ENCODE measurements at regions not wholly inside any gene's neighbourhood (a gene's known extent, or its start where the extent isn't known, plus 50 kb on each side); places are given as distances from the start of the nearest gene placed in this dataset.

DNA sequence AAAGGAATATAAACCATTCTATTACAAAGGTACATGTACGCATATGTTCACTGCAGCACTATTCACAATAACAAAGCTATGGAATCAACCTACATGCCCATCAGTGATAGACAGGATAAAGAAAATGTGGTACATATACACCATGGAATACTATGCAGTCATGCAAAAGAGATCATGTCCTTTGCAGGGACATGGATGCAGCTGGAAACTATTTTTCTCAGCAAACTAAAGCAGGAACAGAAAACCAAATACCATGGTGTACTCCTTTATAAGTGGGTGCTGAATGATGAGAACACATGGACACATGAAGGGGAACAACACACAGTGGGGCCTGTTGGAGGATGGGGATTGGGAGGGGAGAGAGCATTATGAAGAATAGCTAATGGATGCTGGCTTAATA lies 104.6 kb upstream of the CENPW start:
- no peak overlapping the region for H3K27ac ChIP-seq (ENCODE audit: extremely low read depth, low read depth, low read length)
- H3K36me3 ChIP-seq (ENCODE audit: control insufficient read depth, insufficient read depth, low read length): no peaks in the 10 kb centered on the region
- intact Hi-C loops (cut with micrococcal nuclease): no loop called here
- POLR2A ChIA-PET: no interaction called here
- in situ Hi-C loops (cut with MboI): no loop called here
- CTCF ChIA-PET (ENCODE audit: low intra/inter-chr PET ratio): no interaction called here
- 86% methylated on average over 1 of the region's 1 CpG for WGBS (ENCODE audit: insufficient coverage, low coverage, missing lambda C conversion rate)
- FAIRE-seq: no peak
- no peak overlapping the region for H3K4me3 ChIP-seq
- H3K9me1 ChIP-seq (ENCODE audit: control insufficient read depth, insufficient read depth, low read length): no peaks in the 10 kb centered on the region
- peak; percentile 43 for TF ChIP-seq ZNF146 (CRISPR knock-in tag; IDR thresholded peaks at IDR 0.05; ENCODE audit: unreplicated experiment)
- TF ChIP-seq, protein P1, sequence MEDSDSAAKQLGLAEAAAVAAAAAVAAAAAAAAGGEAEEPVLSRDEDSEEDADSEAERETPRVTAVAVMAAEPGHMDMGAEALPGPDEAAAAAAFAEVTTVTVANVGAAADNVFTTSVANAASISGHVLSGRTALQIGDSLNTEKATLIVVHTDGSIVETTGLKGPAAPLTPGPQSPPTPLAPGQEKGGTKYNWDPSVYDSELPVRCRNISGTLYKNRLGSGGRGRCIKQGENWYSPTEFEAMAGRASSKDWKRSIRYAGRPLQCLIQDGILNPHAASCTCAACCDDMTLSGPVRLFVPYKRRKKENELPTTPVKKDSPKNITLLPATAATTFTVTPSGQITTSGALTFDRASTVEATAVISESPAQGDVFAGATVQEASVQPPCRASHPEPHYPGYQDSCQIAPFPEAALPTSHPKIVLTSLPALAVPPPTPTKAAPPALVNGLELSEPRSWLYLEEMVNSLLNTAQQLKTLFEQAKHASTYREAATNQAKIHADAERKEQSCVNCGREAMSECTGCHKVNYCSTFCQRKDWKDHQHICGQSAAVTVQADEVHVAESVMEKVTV (CRISPR knock-in tag; IDR thresholded peaks at IDR 0.05): no peak
- no peaks in the 10 kb centered on the region for H4K20me1 ChIP-seq (replicated peaks; ENCODE audit: control insufficient read depth, insufficient read depth, low read length)
- H3K79me2 ChIP-seq (ENCODE audit: control insufficient read depth, insufficient read depth, low read length): no peaks in the 10 kb centered on the region
- no TSS peak for BruUV-seq (replicated peaks)
- no peak overlapping the region for H2AFZ ChIP-seq (ENCODE audit: low read depth, low read length)
- no peak overlapping the region for H3K4me2 ChIP-seq (ENCODE audit: insufficient read depth, low read length)
- H3K9me3 ChIP-seq (replicated peaks; ENCODE audit: control insufficient read depth, insufficient read depth, low read depth, low read length): no peaks in the 10 kb centered on the region
- no peaks in the 10 kb centered on the region; a peak in 1 of 5 replicates for H3K4me1 ChIP-seq (replicated peaks in 1 of 2; ENCODE audit: control insufficient read depth in 2 of 2, insufficient read depth in 2 of 2, low read length in 2 of 2)
- H3K27me3 ChIP-seq (ENCODE audit: control insufficient read depth in 2 of 2, insufficient read depth in 2 of 2, low read length in 2 of 2): no peaks in the 10 kb centered on the region
- no peak for DNase-seq (ENCODE audit: extremely low read depth in 1 of 4, low spot score in 3 of 4)
- ATAC-seq: no peak
- no peak overlapping the region for H3K9ac ChIP-seq (ENCODE audit: insufficient read depth in 1 of 2, low read depth in 2 of 2, low read length in 2 of 2)

DNA sequence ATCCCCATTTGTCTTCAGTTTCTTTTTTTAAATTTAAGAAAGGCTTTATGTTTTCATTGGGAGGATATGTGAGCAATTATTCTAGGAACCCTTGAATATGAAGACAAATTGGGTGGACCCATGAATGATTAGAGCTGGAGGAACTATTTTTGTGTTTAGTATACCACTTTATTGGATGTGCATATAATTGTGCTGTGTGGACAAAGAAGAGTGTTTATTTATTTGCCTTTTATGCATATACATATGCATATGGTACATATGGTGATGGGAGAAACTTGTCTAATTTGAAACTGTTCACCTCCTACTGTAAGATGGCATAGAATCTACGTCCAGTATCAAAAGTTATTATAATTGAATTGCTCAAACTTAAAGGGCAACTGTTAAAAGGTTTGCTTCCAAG lies 94.8 kb upstream of the CENPW start:
- Histone ChIP-seq H3K9ac (ENCODE audit: insufficient read depth in 1 of 2, low read depth in 2 of 2, low read length in 2 of 2) (no peak overlapping the region), H3K36me3 (ENCODE audit: control insufficient read depth, insufficient read depth, low read length) (no peaks in the 10 kb centered on the region), H3K27ac (ENCODE audit: extremely low read depth, low read depth, low read length) (no peak overlapping the region), H3K27me3 (ENCODE audit: control insufficient read depth in 2 of 2, insufficient read depth in 2 of 2, low read length in 2 of 2) (no peaks in the 10 kb centered on the region), H3K4me2 (ENCODE audit: insufficient read depth, low read length) (no peak overlapping the region), H3K4me1 (replicated peaks in 1 of 2; ENCODE audit: control insufficient read depth in 2 of 2, insufficient read depth in 2 of 2, low read length in 2 of 2) (no peaks in the 10 kb centered on the region; a peak in 1 of 5 replicates), H3K9me1 (ENCODE audit: control insufficient read depth, insufficient read depth, low read length) (no peaks in the 10 kb centered on the region), H4K20me1 (replicated peaks; ENCODE audit: control insufficient read depth, insufficient read depth, low read length) (no peaks in the 10 kb centered on the region), H3K4me3 (no peak overlapping the region), H2AFZ (ENCODE audit: low read depth, low read length) (no peak overlapping the region), H3K9me3 (replicated peaks; ENCODE audit: control insufficient read depth, insufficient read depth, low read depth, low read length) (no peaks in the 10 kb centered on the region), H3K79me2 (ENCODE audit: control insufficient read depth, insufficient read depth, low read length) (no peaks in the 10 kb centered on the region)
- 6% methylated on average over 1 of the region's 1 CpG for WGBS (ENCODE audit: insufficient coverage, low coverage, missing lambda C conversion rate)
- FAIRE-seq (no peak), ATAC-seq (no peak), DNase-seq (ENCODE audit: extremely low read depth in 1 of 4, low spot score in 3 of 4) (no peak)
- ChIA-PET POLR2A (no interaction called here), CTCF (ENCODE audit: low intra/inter-chr PET ratio) (no interaction called here)
- in situ Hi-C loops (cut with MboI) (no loop called here), intact Hi-C loops (cut with micrococcal nuclease) (no loop called here)
- BruUV-seq (replicated peaks): no TSS peak
- TF ChIP-seq HNRNPLL (IDR thresholded peaks at IDR 0.05; ENCODE audit: low read depth, low read length, poor library complexity, severe bottlenecking) (no peak), ATF1 (CRISPR knock-in tag; IDR thresholded peaks at IDR 0.05) (no peak), ATF1 (tag; IDR thresholded peaks at IDR 0.05) (no peak), NR1H2 (CRISPR knock-in tag; IDR thresholded peaks at IDR 0.05) (no peak), PTBP1 (IDR thresholded peaks at IDR 0.05; ENCODE audit: low read depth, low read length) (no peak), FOXJ2 (tag; IDR thresholded peaks at IDR 0.05) (no peak)
- TF ChIP-seq, protein P2, sequence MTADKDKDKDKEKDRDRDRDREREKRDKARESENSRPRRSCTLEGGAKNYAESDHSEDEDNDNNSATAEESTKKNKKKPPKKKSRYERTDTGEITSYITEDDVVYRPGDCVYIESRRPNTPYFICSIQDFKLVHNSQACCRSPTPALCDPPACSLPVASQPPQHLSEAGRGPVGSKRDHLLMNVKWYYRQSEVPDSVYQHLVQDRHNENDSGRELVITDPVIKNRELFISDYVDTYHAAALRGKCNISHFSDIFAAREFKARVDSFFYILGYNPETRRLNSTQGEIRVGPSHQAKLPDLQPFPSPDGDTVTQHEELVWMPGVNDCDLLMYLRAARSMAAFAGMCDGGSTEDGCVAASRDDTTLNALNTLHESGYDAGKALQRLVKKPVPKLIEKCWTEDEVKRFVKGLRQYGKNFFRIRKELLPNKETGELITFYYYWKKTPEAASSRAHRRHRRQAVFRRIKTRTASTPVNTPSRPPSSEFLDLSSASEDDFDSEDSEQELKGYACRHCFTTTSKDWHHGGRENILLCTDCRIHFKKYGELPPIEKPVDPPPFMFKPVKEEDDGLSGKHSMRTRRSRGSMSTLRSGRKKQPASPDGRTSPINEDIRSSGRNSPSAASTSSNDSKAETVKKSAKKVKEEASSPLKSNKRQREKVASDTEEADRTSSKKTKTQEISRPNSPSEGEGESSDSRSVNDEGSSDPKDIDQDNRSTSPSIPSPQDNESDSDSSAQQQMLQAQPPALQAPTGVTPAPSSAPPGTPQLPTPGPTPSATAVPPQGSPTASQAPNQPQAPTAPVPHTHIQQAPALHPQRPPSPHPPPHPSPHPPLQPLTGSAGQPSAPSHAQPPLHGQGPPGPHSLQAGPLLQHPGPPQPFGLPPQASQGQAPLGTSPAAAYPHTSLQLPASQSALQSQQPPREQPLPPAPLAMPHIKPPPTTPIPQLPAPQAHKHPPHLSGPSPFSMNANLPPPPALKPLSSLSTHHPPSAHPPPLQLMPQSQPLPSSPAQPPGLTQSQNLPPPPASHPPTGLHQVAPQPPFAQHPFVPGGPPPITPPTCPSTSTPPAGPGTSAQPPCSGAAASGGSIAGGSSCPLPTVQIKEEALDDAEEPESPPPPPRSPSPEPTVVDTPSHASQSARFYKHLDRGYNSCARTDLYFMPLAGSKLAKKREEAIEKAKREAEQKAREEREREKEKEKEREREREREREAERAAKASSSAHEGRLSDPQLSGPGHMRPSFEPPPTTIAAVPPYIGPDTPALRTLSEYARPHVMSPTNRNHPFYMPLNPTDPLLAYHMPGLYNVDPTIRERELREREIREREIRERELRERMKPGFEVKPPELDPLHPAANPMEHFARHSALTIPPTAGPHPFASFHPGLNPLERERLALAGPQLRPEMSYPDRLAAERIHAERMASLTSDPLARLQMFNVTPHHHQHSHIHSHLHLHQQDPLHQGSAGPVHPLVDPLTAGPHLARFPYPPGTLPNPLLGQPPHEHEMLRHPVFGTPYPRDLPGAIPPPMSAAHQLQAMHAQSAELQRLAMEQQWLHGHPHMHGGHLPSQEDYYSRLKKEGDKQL (CRISPR knock-in tag; IDR thresholded peaks at IDR 0.05; ENCODE audit: borderline replicate concordance): no peak
